Activated CD4-positive, alpha-beta T cell treated with anti-CD3 and anti-CD28 coated beads, Interleukin-10, Interleukin-2, amounts not matched to agents 100 ng/mL and 50 ng/mL, durations not matched to agents 16 hours and 8 hours (primary cell): ENCODE measurements at regions not wholly inside any gene's neighbourhood (a gene's known extent, or its start where the extent isn't known, plus 50 kb on each side); places are given as distances from the start of the nearest gene placed in this dataset.
"Not testable (repeated sequence)": the region's sequence is repeated elsewhere in the genome, so short reads cannot be mapped to it uniquely, and the experiment has no call there.

ENCODE experiments used
- DNase-seq: peaks from one replicate; pipeline ENCODE4 v3.0.0-alpha.2; 2020

DNA sequence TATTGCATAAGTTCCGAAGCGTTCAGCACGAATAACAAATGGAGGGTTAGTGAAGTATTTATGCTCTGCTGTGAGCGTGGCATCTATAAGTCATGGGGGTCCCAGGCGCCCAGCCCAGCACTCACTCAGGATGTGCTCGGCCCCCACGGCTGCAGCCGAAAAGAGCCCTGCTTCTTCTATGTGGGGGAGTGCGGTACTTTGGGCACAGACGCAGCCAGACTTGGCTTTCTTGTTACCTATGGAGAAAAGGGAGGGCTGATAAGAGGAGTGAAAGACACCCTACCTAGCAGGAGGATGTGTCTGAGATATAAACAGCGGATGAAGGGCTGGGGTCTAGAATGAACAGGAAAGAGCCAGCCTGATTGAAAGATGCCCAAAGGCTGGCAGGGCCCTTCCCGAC, 51.4 kb downstream of the MRPL36 start:
- no peak for DNase-seq

- no peak for DNase-seq
Measured at GRCh38 chr5:1747803-1748085, 51.9 kb downstream of the MRPL36 start.

DNA sequence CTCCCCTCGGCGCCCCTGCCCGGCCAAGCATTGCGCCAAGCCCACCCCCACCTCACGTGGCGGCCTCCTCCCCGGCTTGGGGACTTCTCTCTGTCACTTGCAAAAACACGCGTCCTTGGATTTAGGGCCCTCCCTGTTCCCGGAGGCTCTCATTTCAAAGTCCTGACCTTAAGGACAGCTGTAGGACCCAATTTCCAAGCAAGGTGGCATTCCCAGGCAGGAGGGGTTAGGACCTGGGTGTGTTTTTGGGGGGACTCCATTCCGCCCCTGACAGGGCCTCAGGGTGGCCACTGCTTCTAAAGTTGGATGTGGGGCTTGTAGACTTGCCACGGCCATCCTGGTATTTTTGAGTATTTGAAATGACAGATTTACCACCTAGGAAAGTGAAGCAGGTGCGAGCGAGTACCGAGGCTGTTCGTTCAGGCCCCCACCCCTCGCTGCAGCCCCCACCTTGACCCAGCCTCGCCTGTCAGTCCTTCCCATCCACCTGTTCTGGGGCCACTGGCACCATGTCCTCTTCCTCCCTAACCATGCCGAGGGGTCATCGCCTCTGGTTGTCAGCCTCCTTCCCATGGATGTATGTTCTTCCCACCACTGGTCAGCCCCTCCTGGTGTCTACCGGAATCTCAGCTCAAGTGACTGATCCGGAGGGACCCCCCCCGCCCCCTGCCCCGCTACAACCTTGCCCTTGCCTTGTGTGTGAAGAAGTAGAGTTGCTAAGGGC, 52.4 kb downstream of the MRPL36 start:
- no peak for DNase-seq

DNA sequence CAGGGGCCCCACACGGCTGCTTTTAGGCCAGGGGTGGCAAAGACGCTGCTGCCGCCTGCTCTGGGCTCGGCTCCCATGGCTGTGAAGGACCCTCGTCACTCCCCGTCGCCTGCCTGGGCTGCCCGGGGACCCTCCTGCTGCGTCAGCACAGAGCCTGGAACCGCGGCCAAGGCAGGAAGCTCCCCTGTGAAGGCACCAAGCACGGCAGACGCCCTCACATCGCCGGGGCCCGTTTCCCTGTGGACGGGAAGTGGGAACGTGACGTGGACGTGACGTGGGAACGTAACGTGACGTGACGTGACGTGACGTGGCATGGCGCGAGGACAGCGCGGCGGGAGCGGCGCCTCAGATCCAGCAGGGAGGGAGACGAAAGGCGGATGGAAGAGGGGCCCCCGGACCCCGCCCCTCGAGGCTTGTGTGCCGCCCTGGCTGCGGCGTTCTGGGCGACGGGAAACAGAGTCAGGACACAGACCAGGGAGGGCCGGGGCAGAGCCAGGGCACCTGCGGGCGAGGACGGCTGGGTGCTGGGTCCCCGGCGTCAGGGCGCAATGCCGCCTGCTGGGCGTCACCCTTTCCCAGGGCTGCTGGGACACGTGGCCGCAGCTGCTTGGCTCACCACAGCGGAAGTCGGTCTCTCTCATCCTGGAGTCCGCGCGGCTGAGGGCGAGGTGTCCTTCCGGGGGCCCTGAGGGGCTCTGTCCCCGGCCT, 53.1 kb downstream of the MRPL36 start:
- no peak for DNase-seq

GRCh38 chr5:1745796-1746370, 53.8 kb downstream of the MRPL36 start:
- no peak for DNase-seq

DNA sequence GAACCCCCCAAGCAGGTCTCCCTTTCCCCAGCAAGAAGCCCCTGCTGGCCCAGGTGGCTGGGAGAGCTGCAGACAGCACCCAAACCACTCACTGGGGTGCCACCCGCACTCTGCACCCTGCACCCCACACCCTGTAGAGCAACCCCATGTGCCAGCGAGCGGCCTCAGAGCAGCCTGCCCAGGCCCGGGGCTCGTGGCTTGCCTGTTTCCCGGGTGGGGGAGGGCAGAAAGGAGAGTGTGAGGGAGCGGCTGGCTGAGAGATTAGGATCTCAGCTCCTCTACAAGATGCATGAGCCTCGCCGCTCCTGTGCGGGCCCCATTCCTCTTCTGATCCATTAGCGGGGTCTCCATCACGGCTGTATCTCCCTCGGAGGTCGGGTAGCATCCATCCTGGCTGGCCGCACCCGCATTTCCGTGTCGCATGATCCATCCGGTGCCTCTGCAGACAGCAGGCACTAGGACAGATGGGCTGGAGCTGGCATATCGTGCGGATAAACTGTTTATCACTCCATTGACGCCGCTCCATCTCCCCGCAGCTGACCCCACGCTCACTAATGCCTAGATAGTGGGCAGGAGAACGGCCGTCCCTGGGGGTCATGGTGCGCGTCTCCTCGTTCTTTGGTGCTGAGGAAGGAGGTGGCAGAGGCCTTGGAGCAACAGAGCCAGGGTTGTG, 54.4 kb downstream of the MRPL36 start:
- DNase-seq: no peak

DNA sequence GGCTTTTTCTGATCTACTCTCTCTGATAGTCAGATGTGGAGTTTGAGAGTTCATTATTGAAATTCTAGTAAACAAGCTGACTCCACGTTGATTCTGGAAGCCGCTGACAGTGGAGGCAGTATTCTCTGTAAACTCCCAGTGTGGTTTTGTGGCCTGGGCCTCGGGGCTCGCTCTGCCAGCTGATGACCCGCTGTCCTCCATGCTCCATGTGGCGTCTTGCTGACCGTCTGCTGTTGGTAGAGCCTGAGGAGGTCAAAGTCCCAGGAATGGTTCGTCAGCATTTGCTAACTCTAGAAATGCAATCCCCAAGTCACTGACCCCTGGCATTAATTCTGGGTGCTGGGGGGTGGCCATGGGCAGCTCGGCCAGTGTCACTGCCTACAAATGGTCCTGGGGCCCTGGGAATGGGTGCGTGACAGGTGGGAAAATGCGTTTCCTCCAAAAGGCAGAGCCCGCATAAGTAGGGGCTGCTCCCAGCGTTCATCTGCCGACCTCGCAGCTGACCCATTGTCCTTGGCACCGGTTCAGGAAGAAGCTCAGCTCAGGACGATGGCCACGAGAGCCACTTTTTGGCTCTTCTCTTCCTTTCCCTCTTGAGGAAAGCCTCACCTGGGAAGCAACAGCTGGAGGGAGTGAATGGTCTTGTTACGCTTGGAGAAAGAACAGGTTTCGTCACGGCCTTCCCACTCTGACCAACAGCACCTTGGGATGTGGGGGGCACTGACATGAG, 55.1 kb downstream of the MRPL36 start:
- no peak for DNase-seq

- DNase-seq: no peak
Measured at GRCh38 chr5:1743769-1744085, 55.9 kb downstream of the MRPL36 start.

DNA sequence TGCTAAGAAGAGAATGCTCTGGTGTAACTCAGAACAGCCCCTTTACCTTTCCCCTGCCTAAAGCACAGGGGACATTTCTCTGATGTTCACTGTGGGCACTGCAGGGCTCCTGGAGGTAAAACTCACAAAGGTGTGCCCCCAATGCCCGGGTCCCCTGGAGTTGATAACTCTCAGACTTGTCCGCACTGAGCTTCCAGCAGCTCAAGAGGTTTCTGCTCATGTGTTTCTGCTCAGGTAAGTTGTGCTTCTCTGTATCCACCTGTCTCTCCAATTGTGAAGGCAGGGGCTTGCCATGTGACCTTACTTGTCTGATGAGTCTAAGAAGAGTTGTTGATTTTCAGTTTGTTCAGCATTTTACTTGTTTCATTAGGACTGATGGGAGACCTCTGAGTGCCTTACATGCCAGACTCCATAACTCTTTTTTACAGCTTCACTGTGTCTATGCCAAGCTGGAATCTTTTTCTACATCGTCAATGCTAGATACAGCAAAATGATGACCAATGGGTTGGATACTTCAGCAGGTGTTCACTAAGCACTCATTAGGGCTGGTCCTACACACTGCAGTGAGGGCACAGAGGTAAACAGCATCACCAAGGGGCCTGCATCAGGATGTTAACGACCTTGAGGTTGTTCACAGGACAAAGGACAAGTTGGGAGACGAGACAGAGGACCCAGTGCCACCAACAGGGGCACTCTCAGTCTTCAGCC, 56.4 kb downstream of the MRPL36 start:
- no peak for DNase-seq

GRCh38 chr5:1737790-1738405, 61.7 kb downstream of the MRPL36 start:
- DNase-seq: peak; percentile 67

DNA sequence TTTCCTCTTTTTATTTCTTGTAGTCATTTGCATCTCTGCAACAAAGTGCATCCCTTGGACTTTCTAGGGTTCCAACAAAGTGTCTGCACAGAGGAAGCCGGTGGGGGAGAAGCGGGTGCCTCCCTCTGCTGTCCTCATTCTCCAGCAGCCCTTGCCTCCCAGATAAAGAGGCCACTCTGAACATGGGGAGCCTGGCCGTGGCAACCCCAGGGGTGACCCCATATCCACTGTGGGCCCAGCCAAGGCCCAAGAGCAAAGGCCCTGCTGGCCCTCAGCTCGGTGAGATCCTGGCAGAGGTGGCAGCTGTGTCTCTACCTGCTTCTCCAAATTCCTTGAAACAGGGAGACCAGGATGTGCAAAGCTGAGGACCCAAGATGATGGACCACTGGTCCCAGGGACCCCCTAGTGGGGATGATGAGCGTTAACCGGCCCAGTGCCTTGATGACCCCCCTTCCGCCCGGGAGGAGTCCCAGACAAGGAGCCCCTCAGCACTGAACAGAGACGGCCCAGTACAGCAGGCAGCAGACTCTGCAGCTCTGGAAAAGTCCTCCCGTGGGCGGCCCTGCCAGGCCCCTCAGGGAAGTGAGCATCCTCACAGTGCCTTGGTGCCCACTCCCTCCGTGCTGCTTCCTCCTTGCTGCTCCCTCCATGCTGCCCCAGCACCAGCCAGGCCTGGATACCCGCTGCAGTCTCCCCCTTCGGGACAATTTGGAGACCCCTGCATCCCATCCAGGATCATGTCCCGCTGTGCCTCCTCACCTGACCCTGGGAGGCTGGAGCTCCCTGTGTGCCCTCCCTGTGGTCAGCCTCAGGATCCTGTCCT, 62.5 kb downstream of the MRPL36 start:
- DNase-seq: no peak

DNA sequence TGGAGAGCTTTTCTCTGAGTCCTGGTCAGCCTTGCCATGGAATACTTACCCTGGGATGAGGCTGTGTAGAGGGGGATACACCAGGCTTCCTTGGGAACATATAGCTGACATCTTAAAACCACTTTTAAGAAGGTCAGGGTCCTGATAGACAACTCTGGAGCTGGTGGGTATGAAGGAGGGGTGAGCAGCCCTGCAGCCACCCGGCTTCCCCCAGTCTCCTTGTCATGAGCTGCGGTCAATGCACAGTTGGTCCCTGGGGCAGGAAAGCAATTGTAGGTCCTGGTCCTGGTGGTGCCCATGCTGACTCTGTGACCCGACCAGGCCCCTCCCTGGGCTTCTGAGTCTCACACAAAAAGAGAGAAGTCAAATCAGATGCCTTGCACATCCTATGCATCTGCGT, 63.6 kb downstream of the MRPL36 start:
- no peak for DNase-seq

GRCh38 chr5:1735320-1735970, 64.2 kb downstream of the MRPL36 start:
- DNase-seq: no peak

DNA sequence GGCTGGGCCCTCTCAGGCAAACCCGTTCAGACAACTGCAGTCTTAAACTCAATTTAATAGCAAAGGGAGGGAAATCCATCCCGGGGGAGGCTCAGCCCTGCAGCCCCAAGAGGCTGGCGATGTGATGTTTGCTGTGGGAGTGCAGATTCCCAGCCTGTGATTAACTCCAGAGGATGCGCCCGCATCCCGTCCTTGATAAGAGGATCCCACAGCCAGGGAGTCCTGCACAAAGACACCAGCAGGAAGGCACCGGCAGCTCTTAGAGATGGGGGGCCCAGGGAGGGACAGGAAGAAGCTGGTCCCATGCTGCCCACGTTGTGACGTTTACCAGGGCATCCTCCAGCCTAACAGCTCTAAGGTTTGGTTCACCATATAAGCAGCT, 64.7 kb downstream of the MRPL36 start:
- no peak for DNase-seq

DNA sequence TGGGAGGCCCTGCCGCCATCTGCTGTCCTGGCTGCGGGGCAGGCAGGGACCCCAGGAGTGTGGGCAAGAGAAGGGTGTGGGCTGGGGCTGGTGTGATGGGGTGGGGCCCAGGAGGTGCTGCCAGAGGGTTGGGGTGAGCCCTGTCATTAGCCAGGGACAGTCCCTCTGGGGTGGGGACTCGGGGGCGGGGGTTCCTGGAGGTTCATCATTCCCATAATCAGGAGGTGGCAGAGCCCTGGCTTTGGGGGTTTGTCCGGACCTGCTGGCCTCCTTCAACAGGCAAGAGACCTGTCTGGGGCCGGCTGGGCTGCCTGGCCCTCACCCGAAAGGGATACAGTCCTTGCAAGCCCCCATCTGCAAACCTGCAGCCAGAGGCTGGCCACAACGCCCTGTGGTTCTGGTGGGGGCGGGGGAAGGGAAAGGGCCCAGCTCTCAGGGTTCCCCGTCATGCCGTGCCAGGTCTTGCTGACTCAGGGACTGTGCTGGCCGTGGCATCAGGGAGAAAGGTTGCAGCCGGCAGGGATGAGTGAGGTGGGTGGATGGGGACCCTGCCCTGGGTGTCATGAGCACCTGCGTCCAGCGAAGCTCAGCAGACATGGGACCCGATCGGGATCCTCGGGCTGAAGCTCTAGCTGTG, 65.2 kb downstream of the MRPL36 start:
- DNase-seq: no peak

DNA sequence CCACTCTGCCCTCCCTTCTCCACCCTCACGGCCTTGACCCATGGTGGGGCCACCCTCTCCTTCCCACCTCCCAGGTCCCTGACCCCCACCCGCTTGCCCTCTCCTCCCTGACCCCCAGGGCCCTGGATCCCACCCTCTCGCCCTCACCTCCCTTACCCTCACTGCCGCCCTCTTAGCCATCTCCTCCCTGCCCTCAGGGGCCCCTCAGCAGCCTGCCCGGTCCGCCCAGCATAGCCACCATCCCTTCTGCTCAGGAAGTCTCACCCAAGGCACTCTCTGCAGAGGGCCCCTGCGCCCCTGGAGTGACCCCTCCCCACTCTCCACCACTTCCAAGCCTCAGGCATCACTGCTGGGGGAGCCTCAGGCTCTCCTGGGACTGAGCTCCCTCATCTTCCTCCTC, 66.3 kb downstream of the MRPL36 start:
- no peak for DNase-seq

DNA sequence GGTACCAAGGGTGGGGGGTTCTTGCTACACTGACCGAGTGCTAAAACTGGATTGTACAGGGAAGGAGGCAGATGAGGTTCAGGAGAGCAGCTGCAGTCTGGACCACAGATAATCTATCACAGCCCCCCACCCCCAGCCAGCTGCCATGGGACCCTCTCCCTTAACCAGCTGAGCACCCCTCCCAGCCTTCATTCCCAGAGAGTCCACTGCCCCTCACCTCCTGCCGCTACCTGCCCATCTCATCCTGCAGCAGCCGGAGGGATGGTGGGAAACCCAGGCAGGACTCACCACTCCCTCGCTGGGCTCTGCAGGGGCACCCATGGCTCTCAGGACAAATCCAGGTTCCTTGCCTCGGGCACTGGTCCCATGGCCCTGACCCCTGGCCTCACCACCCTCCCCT, 66.7 kb downstream of the MRPL36 start:
- no peak for DNase-seq

- no peak for DNase-seq
Measured at GRCh38 chr5:1732238-1732941, 67.2 kb downstream of the MRPL36 start.

DNA sequence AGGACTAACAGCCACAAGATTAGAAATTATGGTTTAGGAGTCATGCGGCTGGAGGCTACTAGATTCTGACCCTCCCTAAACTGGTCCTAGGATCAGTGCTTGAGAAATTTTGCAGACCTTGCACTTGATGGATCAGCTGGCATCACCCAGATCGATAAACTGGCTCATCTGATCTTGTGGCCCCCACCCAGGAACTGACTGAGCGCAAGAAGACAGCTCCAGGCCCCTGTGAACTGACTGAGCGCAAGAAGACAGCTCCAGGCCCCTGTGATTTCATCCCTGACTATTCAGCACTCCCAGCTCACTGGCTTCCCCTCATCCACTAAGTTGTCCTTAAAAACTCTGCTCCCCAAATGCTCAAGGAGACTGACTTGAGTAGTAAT, 67.8 kb downstream of the MRPL36 start:
- not testable (repeated sequence) for DNase-seq
